ENCODE measurements at regions not wholly inside any gene's neighbourhood (a gene's known extent, or its start where the extent isn't known, plus 50 kb on each side); places are given as distances from the start of the nearest gene placed in this dataset.
A peak's percentile ranks its signal among the peaks of the same experiment; 100 is the strongest.

DNA sequence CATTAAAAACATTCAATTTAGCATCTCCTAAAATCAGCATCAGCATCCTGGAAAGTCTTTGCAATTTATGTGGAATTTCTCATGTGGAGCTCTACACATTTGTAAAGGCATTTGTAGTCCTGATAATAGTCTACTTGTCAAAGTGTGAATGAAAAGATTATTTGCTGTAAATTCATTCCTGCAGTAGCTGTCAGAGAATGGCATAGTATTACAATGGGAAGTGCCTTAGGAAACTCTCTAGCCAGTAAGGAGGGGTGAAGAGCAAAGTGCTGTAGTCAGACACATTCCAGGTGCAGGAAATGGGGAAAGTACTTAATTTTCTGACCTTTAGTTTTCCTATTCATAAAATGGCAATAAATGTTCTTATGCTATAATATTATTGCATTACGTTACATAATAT lies 627.9 kb downstream of the KCTD16 start:
- FAIRE-seq (no peak), DNase-seq (ENCODE audit: low read depth) (no peak)
- Histone ChIP-seq H3K4me2 (ENCODE audit: low read length) (no peak overlapping the region), H3K9me3 (ENCODE audit: insufficient read depth, low read depth, low read length) (no peaks in the 10 kb centered on the region), H3K4me1 (ENCODE audit: insufficient read depth, low read length) (no peaks in the 10 kb centered on the region), H3K27me3 (ENCODE audit: insufficient read depth, low read length) (no peaks in the 10 kb centered on the region), H3K4me3 (ENCODE audit: insufficient read depth, low read depth, low read length) (no peak overlapping the region), H3K79me2 (ENCODE audit: insufficient read depth, low read length) (no peaks in the 10 kb centered on the region), H3K36me3 (ENCODE audit: insufficient read depth, low read length) (no peaks in the 10 kb centered on the region), H3K27ac (ENCODE audit: low read depth, low read length) (no peak overlapping the region), H4K20me1 (ENCODE audit: insufficient read depth, low read length) (no peaks in the 10 kb centered on the region), H3K9ac (ENCODE audit: low read length) (no peak overlapping the region), H2AFZ (ENCODE audit: low read depth, low read length) (no peak overlapping the region)
- Mint-ChIP-seq H3K4me3 (ENCODE audit: unreplicated experiment) (no peak overlapping the region), H3K27me3 (ENCODE audit: low read depth, unreplicated experiment) (no peaks in the 10 kb centered on the region), H3K36me3 (ENCODE audit: low read depth, unreplicated experiment) (no peaks in the 10 kb centered on the region), H3K4me1 (ENCODE audit: low read depth, unreplicated experiment) (peaks cover 23% of the 10 kb centered on the region), H3K27ac (ENCODE audit: unreplicated experiment) (no peak overlapping the region), H3K9me3 (ENCODE audit: unreplicated experiment) (no peaks in the 10 kb centered on the region)
- TF ChIP-seq, protein P1, sequence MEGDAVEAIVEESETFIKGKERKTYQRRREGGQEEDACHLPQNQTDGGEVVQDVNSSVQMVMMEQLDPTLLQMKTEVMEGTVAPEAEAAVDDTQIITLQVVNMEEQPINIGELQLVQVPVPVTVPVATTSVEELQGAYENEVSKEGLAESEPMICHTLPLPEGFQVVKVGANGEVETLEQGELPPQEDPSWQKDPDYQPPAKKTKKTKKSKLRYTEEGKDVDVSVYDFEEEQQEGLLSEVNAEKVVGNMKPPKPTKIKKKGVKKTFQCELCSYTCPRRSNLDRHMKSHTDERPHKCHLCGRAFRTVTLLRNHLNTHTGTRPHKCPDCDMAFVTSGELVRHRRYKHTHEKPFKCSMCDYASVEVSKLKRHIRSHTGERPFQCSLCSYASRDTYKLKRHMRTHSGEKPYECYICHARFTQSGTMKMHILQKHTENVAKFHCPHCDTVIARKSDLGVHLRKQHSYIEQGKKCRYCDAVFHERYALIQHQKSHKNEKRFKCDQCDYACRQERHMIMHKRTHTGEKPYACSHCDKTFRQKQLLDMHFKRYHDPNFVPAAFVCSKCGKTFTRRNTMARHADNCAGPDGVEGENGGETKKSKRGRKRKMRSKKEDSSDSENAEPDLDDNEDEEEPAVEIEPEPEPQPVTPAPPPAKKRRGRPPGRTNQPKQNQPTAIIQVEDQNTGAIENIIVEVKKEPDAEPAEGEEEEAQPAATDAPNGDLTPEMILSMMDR (IDR thresholded peaks at IDR 0.05; ENCODE audit: insufficient read depth, low read depth, low read length), result no peak
- TF ChIP-seq EZH2 (IDR thresholded peaks at IDR 0.05; ENCODE audit: insufficient read depth, low read length), result no peak

GRCh38 chr5:144794922-144795321 lies 624.2 kb downstream of the KCTD16 start:
- Histone ChIP-seq H3K27me3 (ENCODE audit: insufficient read depth, low read length) (no peaks in the 10 kb centered on the region), H3K36me3 (ENCODE audit: insufficient read depth, low read length) (no peaks in the 10 kb centered on the region), H3K4me2 (ENCODE audit: low read length) (no peak overlapping the region), H2AFZ (ENCODE audit: low read depth, low read length) (no peak overlapping the region), H3K27ac (ENCODE audit: low read depth, low read length) (no peak overlapping the region), H3K9ac (ENCODE audit: low read length) (no peak overlapping the region), H3K9me3 (ENCODE audit: insufficient read depth, low read depth, low read length) (no peaks in the 10 kb centered on the region), H3K4me3 (ENCODE audit: insufficient read depth, low read depth, low read length) (no peak overlapping the region), H4K20me1 (ENCODE audit: insufficient read depth, low read length) (no peaks in the 10 kb centered on the region), H3K79me2 (ENCODE audit: insufficient read depth, low read length) (no peaks in the 10 kb centered on the region), H3K4me1 (ENCODE audit: insufficient read depth, low read length) (no peaks in the 10 kb centered on the region)
- no peak for TF ChIP-seq EZH2 (IDR thresholded peaks at IDR 0.05; ENCODE audit: insufficient read depth, low read length)
- TF ChIP-seq, protein P1 (IDR thresholded peaks at IDR 0.05; ENCODE audit: insufficient read depth, low read depth, low read length), result no peak
- Mint-ChIP-seq H3K36me3 (ENCODE audit: low read depth, unreplicated experiment) (no peaks in the 10 kb centered on the region), H3K4me3 (ENCODE audit: unreplicated experiment) (no peak overlapping the region), H3K4me1 (ENCODE audit: low read depth, unreplicated experiment) (peaks cover 23% of the 10 kb centered on the region), H3K27ac (ENCODE audit: unreplicated experiment) (peak overlapping the region; percentile 72), H3K27me3 (ENCODE audit: low read depth, unreplicated experiment) (no peaks in the 10 kb centered on the region), H3K9me3 (ENCODE audit: unreplicated experiment) (no peaks in the 10 kb centered on the region)
- no peak for FAIRE-seq
- peak; percentile 47 for DNase-seq (ENCODE audit: low read depth)

DNA sequence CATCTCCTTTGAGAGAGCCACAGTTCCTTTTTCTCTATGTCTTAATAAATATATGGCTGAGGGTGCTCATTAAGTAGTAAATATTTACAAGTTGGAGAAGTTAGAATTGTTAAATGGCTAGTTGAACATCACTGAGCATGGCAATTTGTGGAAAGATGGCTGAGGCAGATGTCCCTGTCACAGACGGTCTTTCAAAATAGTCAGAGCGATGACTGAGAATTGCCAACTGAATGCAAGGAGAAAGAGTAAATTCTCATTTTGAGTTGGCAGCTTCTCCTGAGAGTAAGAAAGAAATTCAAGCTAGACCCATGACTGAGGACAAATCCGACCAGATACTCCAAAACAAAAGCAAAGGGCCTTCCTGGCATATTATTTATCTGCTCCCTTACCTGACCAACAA lies 617.9 kb downstream of the KCTD16 start:
- DNase-seq (ENCODE audit: low read depth) (no peak), FAIRE-seq (no peak)
- H4K20me1 ChIP-seq (ENCODE audit: insufficient read depth, low read length), result no peaks in the 10 kb centered on the region
- H3K9me3 Mint-ChIP-seq (ENCODE audit: unreplicated experiment), result no peaks in the 10 kb centered on the region
- no peak overlapping the region for H3K27ac ChIP-seq (ENCODE audit: low read depth, low read length)
- H3K4me2 ChIP-seq (ENCODE audit: low read length), result no peak overlapping the region
- no peak overlapping the region for H2AFZ ChIP-seq (ENCODE audit: low read depth, low read length)
- no peaks in the 10 kb centered on the region for H3K4me1 Mint-ChIP-seq (ENCODE audit: low read depth, unreplicated experiment)
- H3K27me3 ChIP-seq (ENCODE audit: insufficient read depth, low read length), result no peaks in the 10 kb centered on the region
- H3K9ac ChIP-seq (ENCODE audit: low read length), result no peak overlapping the region
- no peaks in the 10 kb centered on the region for H3K79me2 ChIP-seq (ENCODE audit: insufficient read depth, low read length)
- no peaks in the 10 kb centered on the region for H3K36me3 ChIP-seq (ENCODE audit: insufficient read depth, low read length)
- no peaks in the 10 kb centered on the region for H3K4me1 ChIP-seq (ENCODE audit: insufficient read depth, low read length)
- H3K4me3 ChIP-seq (ENCODE audit: insufficient read depth, low read depth, low read length), result no peak overlapping the region
- no peak overlapping the region for H3K27ac Mint-ChIP-seq (ENCODE audit: unreplicated experiment)
- no peak overlapping the region for H3K4me3 Mint-ChIP-seq (ENCODE audit: unreplicated experiment)
- H3K9me3 ChIP-seq (ENCODE audit: insufficient read depth, low read depth, low read length), result no peaks in the 10 kb centered on the region
- no peaks in the 10 kb centered on the region for H3K36me3 Mint-ChIP-seq (ENCODE audit: low read depth, unreplicated experiment)
- no peaks in the 10 kb centered on the region for H3K27me3 Mint-ChIP-seq (ENCODE audit: low read depth, unreplicated experiment)
- TF ChIP-seq, protein P1 (IDR thresholded peaks at IDR 0.05; ENCODE audit: insufficient read depth, low read depth, low read length), result no peak
- no peak for TF ChIP-seq EZH2 (IDR thresholded peaks at IDR 0.05; ENCODE audit: insufficient read depth, low read length)

All from astrocyte (in vitro differentiated cells and primary cell).